Mammary epithelial cell (primary cell): ENCODE measurements at regions not wholly inside any gene's neighbourhood (a gene's known extent, or its start where the extent isn't known, plus 50 kb on each side); places are given as distances from the start of the nearest gene placed in this dataset.

Source experiments
- EZH2 ChIP-seq: IDR thresholded peaks from 2 replicates; pipeline ENCODE4 v1.6.1; 2012; ENCODE audit warnings: low read length, inconsistent platforms, borderline replicate concordance
- TF ChIP-seq, protein P1 (sequence below), 2 donors: IDR thresholded peaks in 1 of 2; conservative IDR thresholded peaks in 1 of 2; 2 replicates each; pipeline ENCODE4 v1.5.1; 2011 to 2012; ENCODE audit warnings: inconsistent platforms in 2 of 2, low read length in 2 of 2, mild to moderate bottlenecking in 2 of 2, control low read depth in 1 of 2, low read depth in 1 of 2; ENCODE audit not compliant: insufficient read depth in 1 of 2; ENCODE audit errors: extremely low read depth in 1 of 2

DNA sequence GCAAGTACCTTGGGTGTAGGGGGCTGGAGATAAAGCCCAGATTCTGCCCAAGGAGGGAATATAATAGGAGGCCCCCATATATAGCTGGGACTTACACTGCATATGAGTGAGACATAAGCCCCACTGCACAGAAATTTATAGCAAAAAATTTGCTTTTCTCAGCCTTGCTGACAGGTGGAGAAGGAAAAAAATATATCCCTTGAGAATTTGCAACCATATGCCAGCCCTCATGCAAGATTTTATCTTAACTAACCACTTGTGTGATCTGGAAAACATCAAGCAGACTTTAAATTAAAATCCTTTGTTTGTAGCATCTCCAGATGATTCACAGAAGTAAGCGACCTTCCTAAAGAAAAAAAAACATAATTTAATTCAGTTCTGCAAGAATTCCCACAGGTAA lies 288.2 kb downstream of the BCL2 start:
- TF ChIP-seq, protein P1, sequence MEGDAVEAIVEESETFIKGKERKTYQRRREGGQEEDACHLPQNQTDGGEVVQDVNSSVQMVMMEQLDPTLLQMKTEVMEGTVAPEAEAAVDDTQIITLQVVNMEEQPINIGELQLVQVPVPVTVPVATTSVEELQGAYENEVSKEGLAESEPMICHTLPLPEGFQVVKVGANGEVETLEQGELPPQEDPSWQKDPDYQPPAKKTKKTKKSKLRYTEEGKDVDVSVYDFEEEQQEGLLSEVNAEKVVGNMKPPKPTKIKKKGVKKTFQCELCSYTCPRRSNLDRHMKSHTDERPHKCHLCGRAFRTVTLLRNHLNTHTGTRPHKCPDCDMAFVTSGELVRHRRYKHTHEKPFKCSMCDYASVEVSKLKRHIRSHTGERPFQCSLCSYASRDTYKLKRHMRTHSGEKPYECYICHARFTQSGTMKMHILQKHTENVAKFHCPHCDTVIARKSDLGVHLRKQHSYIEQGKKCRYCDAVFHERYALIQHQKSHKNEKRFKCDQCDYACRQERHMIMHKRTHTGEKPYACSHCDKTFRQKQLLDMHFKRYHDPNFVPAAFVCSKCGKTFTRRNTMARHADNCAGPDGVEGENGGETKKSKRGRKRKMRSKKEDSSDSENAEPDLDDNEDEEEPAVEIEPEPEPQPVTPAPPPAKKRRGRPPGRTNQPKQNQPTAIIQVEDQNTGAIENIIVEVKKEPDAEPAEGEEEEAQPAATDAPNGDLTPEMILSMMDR (conservative IDR thresholded peaks at IDR 0.05 in 1 of 2, IDR thresholded peaks at IDR 0.05 in 1 of 2; ENCODE audit: extremely low read depth in 1 of 2, insufficient read depth in 1 of 2, low read depth in 1 of 2, low read length in 2 of 2) = no peak
- no peak for TF ChIP-seq EZH2
